SK-N-SH treated with all-trans-retinoic acid at 6 μM for 48 hours (cell line): ENCODE measurements at regions not wholly inside any gene's neighbourhood (a gene's known extent, or its start where the extent isn't known, plus 50 kb on each side); places are given as distances from the start of the nearest gene placed in this dataset.

Source experiments
- ATAC-seq: fragments of 200-7000 bp; cut with Tn5 transposase; 3 replicates; pipeline ENCODE4 v1.9.1; 2020; ENCODE audit warnings: mild to moderate bottlenecking, moderate library complexity
- ARNTL ChIP-seq: fragments of 450-650 bp; formaldehyde crosslinking; IDR thresholded peaks from 2 replicates; pipeline ENCODE4 v1.5.0; 2020; ENCODE audit warnings: low read depth, mild to moderate bottlenecking, moderate library complexity, borderline replicate concordance
- BACH2 ChIP-seq: fragments of 250-450 bp; sonication (Bioruptor Pico); IDR thresholded peaks from 2 replicates; pipeline ENCODE4 v1.9.0; 2021; ENCODE audit warnings: mild to moderate bottlenecking, borderline replicate concordance
- CREB5 ChIP-seq: fragments of 250-450 bp; sonication (Bioruptor Pico); IDR thresholded peaks from 2 replicates; pipeline ENCODE4 v1.5.1; 2020; ENCODE audit warnings: low read depth, mild to moderate bottlenecking, moderate library complexity
- CSRNP3 ChIP-seq: fragments of 250-450 bp; sonication (Bioruptor Pico); IDR thresholded peaks from 2 replicates; pipeline ENCODE4 v1.5.1; 2021; ENCODE audit warnings: mild to moderate bottlenecking, moderate library complexity
- ESRRG ChIP-seq: fragments of 250-450 bp; sonication (Bioruptor Pico); IDR thresholded peaks from 2 replicates; pipeline ENCODE4 v1.6.1; 2021; ENCODE audit warnings: mild to moderate bottlenecking
- GLIS3 ChIP-seq: fragments of 250-450 bp; sonication (Bioruptor Pico); IDR thresholded peaks from 2 replicates; pipeline ENCODE4 v1.5.0; 2020; ENCODE audit warnings: mild to moderate bottlenecking, moderate library complexity
- ISL1 ChIP-seq: fragments of 250-450 bp; sonication (Bioruptor Pico); IDR thresholded peaks from 2 replicates; pipeline ENCODE4 v2.1.2; 2022; ENCODE audit warnings: mild to moderate bottlenecking, moderate library complexity
- OSR1 ChIP-seq: fragments of 250-450 bp; sonication (Bioruptor Pico); IDR thresholded peaks from 2 replicates; pipeline ENCODE4 v1.8.0; 2022; ENCODE audit warnings: moderate library complexity, mild to moderate bottlenecking, inconsistent platforms
- PATZ1 ChIP-seq: fragments of 250-450 bp; sonication (Bioruptor Pico); IDR thresholded peaks from 2 replicates; pipeline ENCODE4 v1.8.0; 2020; ENCODE audit warnings: mild to moderate bottlenecking, moderate library complexity, borderline replicate concordance
- POU6F1 ChIP-seq: fragments of 250-450 bp; sonication (Bioruptor Pico); IDR thresholded peaks from 2 replicates; pipeline ENCODE4 v1.8.0; 2021; ENCODE audit warnings: low read depth, mild to moderate bottlenecking, moderate library complexity, borderline replicate concordance
- RARB ChIP-seq: fragments of 250-450 bp; sonication (Bioruptor Pico); IDR thresholded peaks from 2 replicates; pipeline ENCODE4 v1.8.0; 2021; ENCODE audit warnings: mild to moderate bottlenecking, moderate library complexity
- SNAI2 ChIP-seq: fragments of 250-450 bp; sonication (Bioruptor Pico); IDR thresholded peaks from 2 replicates; pipeline ENCODE4 v1.5.0; 2020; ENCODE audit warnings: mild to moderate bottlenecking, moderate library complexity
- TCF4 ChIP-seq: fragments of 250-450 bp; sonication (Bioruptor Pico); IDR thresholded peaks from 2 replicates; pipeline ENCODE4 v1.8.0; 2021; ENCODE audit warnings: mild to moderate bottlenecking, moderate library complexity, borderline replicate concordance
- TOX ChIP-seq: fragments of 250-450 bp; sonication (Bioruptor Pico); IDR thresholded peaks from 2 replicates; pipeline ENCODE4 v1.8.0; 2021; ENCODE audit warnings: mild to moderate bottlenecking, moderate library complexity, borderline replicate concordance
- TSHZ2 ChIP-seq: fragments of 250-450 bp; sonication (Bioruptor Pico); IDR thresholded peaks from 2 replicates; pipeline ENCODE4 v1.5.0; 2020; ENCODE audit warnings: mild to moderate bottlenecking, moderate library complexity
- ZC3H10 ChIP-seq: fragments of 250-450 bp; sonication (Bioruptor Pico); IDR thresholded peaks from 2 replicates; pipeline ENCODE4 v1.5.1; 2021; ENCODE audit warnings: mild to moderate bottlenecking, moderate library complexity
- ZFP3 ChIP-seq: fragments of 250-450 bp; sonication (Bioruptor Pico); IDR thresholded peaks from 2 replicates; pipeline ENCODE4 v1.5.0; 2020; ENCODE audit warnings: mild to moderate bottlenecking, moderate library complexity
- ZFP30 ChIP-seq: fragments of 450-650 bp; formaldehyde crosslinking; IDR thresholded peaks from 2 replicates; pipeline ENCODE4 v1.5.0; 2022; ENCODE audit warnings: mild to moderate bottlenecking, moderate library complexity
- ZNF565 ChIP-seq: fragments of 450-650 bp; formaldehyde crosslinking; conservative IDR thresholded peaks from 2 replicates; pipeline ENCODE4 v1.5.0; 2020; ENCODE audit warnings: low read depth, mild to moderate bottlenecking, moderate library complexity
- ZNF70 ChIP-seq: fragments of 450-650 bp; formaldehyde crosslinking; IDR thresholded peaks from 2 replicates; pipeline ENCODE4 v1.5.0; 2020; ENCODE audit warnings: mild to moderate bottlenecking, moderate library complexity
- ZNF8 ChIP-seq: fragments of 450-650 bp; formaldehyde crosslinking; IDR thresholded peaks from 2 replicates; pipeline ENCODE4 v1.5.0; 2020; ENCODE audit warnings: mild to moderate bottlenecking, moderate library complexity

- TF ChIP-seq CREB5 (CRISPR knock-in tag) (no peak), ESRRG (CRISPR knock-in tag) (no peak), ZC3H10 (no peak), ZFP30 (no peak), ISL1 (CRISPR knock-in tag) (no peak), GLIS3 (CRISPR knock-in tag) (no peak), OSR1 (CRISPR knock-in tag) (no peak), CSRNP3 (CRISPR knock-in tag) (no peak), RARB (CRISPR knock-in tag) (no peak), PATZ1 (CRISPR knock-in tag) (no peak), POU6F1 (no peak), TOX (CRISPR knock-in tag) (no peak), ZNF70 (no peak), ZNF8 (no peak), TSHZ2 (CRISPR knock-in tag) (no peak), ZNF565 (CRISPR knock-in tag) (no peak), BACH2 (CRISPR knock-in tag) (no peak), SNAI2 (CRISPR knock-in tag) (no peak), TCF4 (CRISPR knock-in tag) (no peak)
- TF ChIP-seq, all 23 proteins: peak for 0
Observed at GRCh38 chr9:107698779-107699178, 209.2 kb upstream of the KLF4 start.

GRCh38 chr9:107696302-107696701 lies 206.7 kb upstream of the KLF4 start:
- TF ChIP-seq TCF4 (CRISPR knock-in tag) (no peak), POU6F1 (no peak)
- no peak for ATAC-seq

More at GRCh38 chr9:107698779-107699178, 209.2 kb upstream of the KLF4 start:
- no peak for ATAC-seq

GRCh38 chr9:107694390-107694789 lies 204.8 kb upstream of the KLF4 start:
- no peak for ATAC-seq
- TF ChIP-seq RARB (CRISPR knock-in tag) (no peak), CREB5 (CRISPR knock-in tag) (no peak), ZFP30 (no peak), GLIS3 (CRISPR knock-in tag) (no peak), BACH2 (CRISPR knock-in tag) (no peak), PATZ1 (CRISPR knock-in tag) (no peak), SNAI2 (CRISPR knock-in tag) (no peak), POU6F1 (no peak), ZNF8 (no peak), ZFP3 (CRISPR knock-in tag) (no peak), ARNTL (no peak), ZC3H10 (no peak), TOX (CRISPR knock-in tag) (no peak), ZNF70 (no peak)
